ENCODE measurements at regions not wholly inside any gene's neighbourhood (a gene's known extent, or its start where the extent isn't known, plus 50 kb on each side); places are given as distances from the start of the nearest gene placed in this dataset.

DNA sequence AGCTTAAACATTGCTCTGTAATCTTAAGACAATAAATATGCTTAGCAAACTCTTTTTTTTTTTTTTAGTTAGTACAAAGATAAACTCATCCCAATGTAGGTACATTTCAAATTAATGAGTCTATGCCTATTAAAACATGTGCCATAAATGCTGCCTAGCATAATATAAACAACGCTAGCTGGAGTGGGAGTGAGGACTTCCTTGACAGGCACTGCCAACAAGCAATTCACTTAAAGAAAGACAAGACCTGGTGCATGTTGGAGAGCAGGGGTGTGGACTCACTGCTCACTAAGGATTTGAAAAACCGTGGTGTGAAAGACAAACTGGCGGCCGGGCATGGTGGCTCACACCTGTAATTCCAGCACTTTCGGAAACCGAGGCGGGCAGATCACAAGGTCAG lies 187.2 kb upstream of the RGS6 start:
- no peak for ATAC-seq (ENCODE audit: low read depth)
- Histone ChIP-seq H2BK120ac (ENCODE audit: low read depth, low read length) (no peak overlapping the region), H3K56ac (ENCODE audit: extremely low read depth, insufficient read depth, low read length) (no peak overlapping the region), H3K18ac (ENCODE audit: low read depth, low read length) (no peak overlapping the region), H3K9me3 (ENCODE audit: control insufficient read depth, insufficient read depth, low read length) (peaks cover 17% of the 10 kb centered on the region), H2AFZ (replicated peaks; ENCODE audit: low read length, poor library complexity) (no peak overlapping the region), H2BK5ac (ENCODE audit: low read depth, low read length, poor library complexity, severe bottlenecking) (no peak overlapping the region), H3K36me3 (ENCODE audit: control insufficient read depth, insufficient read depth, low read length) (peaks cover 3% of the 10 kb centered on the region; the same call in 1 of the 2 replicates), H4K91ac (ENCODE audit: insufficient read depth, low read depth, low read length) (no peak overlapping the region), H4K8ac (ENCODE audit: low read depth in 2 of 2, low read length in 2 of 2) (no peak overlapping the region), H2AK9ac (replicated peaks; ENCODE audit: low read depth, low read length, poor library complexity) (no peak overlapping the region), H3K14ac (replicated peaks; ENCODE audit: low read depth, low read length) (no peak overlapping the region), H2BK20ac (ENCODE audit: low read depth, low read length) (no peak overlapping the region), H3K4me3 (ENCODE audit: insufficient read depth, low read depth, low read length) (no peak overlapping the region), H4K20me1 (ENCODE audit: insufficient read depth, low read length) (no peaks in the 10 kb centered on the region), H3K27me3 (ENCODE audit: control insufficient read depth, insufficient read depth, low read length) (no peaks in the 10 kb centered on the region), H3K79me1 (ENCODE audit: low read depth in 1 of 2, low read length in 2 of 2) (no peaks in the 10 kb centered on the region), H3K4ac (ENCODE audit: low read depth, low read length) (no peak overlapping the region), H3K4me1 (ENCODE audit: control insufficient read depth, insufficient read depth, low read length) (no peaks in the 10 kb centered on the region), H3K23ac (ENCODE audit: low read depth, low read length) (no peak overlapping the region), H2BK15ac (ENCODE audit: low read depth, low read length) (no peak overlapping the region), H2AK5ac (ENCODE audit: low read depth, low read length) (no peak overlapping the region), H3K9ac (ENCODE audit: low read depth, low read length) (no peak overlapping the region), H3K9me1 (ENCODE audit: insufficient read depth, low read length) (peaks cover 2% of the 10 kb centered on the region; the same call in 1 of the 2 replicates), H4K5ac (ENCODE audit: low read depth, low read length) (no peak overlapping the region), H3K4me2 (ENCODE audit: low read depth, low read length) (no peak overlapping the region), H3K27ac (ENCODE audit: insufficient read depth, low read length) (no peak overlapping the region)
- ChIA-PET CTCF (no interaction called here), POLR2A (ENCODE audit: unreplicated experiment) (interaction anchor here (0.7 kb wide), 1 partner anchor 11 kb away, joined by 4 read pairs; no protein-coding TSS in a partner anchor)
- DNase-seq = no peak
- in situ Hi-C loops (cut with MboI; ENCODE audit: low sequenced_read_pairs) = no loop called here
- no peak for TF ChIP-seq RAD21 (IDR thresholded peaks at IDR 0.05; ENCODE audit: low read length)
- TF ChIP-seq CHD1 (IDR thresholded peaks at IDR 0.05; ENCODE audit: low read depth, low read length) = no peak
- TF ChIP-seq, protein P1, sequence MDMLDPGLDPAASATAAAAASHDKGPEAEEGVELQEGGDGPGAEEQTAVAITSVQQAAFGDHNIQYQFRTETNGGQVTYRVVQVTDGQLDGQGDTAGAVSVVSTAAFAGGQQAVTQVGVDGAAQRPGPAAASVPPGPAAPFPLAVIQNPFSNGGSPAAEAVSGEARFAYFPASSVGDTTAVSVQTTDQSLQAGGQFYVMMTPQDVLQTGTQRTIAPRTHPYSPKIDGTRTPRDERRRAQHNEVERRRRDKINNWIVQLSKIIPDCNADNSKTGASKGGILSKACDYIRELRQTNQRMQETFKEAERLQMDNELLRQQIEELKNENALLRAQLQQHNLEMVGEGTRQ (IDR thresholded peaks at IDR 0.05; ENCODE audit: low read depth, low read length) = no peak
- no peak for TF ChIP-seq BHLHE40 (IDR thresholded peaks at IDR 0.05; ENCODE audit: low read depth, low read length)
- no peak for TF ChIP-seq RCOR1 (IDR thresholded peaks at IDR 0.05; ENCODE audit: insufficient replicate concordance, low read length)
- no peak for TF ChIP-seq MAFK (IDR thresholded peaks at IDR 0.05; ENCODE audit: low read depth, low read length)
- no peak for TF ChIP-seq SMC3 (IDR thresholded peaks at IDR 0.05; ENCODE audit: low read depth, low read length)
- TF ChIP-seq NFE2L2 (IDR thresholded peaks at IDR 0.05; ENCODE audit: low read depth, low read length) = no peak
- TF ChIP-seq MXI1 (IDR thresholded peaks at IDR 0.05; ENCODE audit: borderline replicate concordance, low read depth, low read length) = no peak
- TF ChIP-seq, protein P2, sequence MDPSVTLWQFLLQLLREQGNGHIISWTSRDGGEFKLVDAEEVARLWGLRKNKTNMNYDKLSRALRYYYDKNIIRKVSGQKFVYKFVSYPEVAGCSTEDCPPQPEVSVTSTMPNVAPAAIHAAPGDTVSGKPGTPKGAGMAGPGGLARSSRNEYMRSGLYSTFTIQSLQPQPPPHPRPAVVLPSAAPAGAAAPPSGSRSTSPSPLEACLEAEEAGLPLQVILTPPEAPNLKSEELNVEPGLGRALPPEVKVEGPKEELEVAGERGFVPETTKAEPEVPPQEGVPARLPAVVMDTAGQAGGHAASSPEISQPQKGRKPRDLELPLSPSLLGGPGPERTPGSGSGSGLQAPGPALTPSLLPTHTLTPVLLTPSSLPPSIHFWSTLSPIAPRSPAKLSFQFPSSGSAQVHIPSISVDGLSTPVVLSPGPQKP (IDR thresholded peaks at IDR 0.05; ENCODE audit: borderline replicate concordance, low read depth, low read length) = no peak
- TF ChIP-seq, protein P3, sequence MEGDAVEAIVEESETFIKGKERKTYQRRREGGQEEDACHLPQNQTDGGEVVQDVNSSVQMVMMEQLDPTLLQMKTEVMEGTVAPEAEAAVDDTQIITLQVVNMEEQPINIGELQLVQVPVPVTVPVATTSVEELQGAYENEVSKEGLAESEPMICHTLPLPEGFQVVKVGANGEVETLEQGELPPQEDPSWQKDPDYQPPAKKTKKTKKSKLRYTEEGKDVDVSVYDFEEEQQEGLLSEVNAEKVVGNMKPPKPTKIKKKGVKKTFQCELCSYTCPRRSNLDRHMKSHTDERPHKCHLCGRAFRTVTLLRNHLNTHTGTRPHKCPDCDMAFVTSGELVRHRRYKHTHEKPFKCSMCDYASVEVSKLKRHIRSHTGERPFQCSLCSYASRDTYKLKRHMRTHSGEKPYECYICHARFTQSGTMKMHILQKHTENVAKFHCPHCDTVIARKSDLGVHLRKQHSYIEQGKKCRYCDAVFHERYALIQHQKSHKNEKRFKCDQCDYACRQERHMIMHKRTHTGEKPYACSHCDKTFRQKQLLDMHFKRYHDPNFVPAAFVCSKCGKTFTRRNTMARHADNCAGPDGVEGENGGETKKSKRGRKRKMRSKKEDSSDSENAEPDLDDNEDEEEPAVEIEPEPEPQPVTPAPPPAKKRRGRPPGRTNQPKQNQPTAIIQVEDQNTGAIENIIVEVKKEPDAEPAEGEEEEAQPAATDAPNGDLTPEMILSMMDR (conservative IDR thresholded peaks at IDR 0.05; ENCODE audit: low read depth, low read length) = no peak
- no peak for TF ChIP-seq MAZ (IDR thresholded peaks at IDR 0.05; ENCODE audit: borderline replicate concordance, low read depth, low read length)
- TF ChIP-seq POLR2A (IDR thresholded peaks at IDR 0.05; ENCODE audit: low read depth, low read length) = no peak
- TF ChIP-seq RFX5 (IDR thresholded peaks at IDR 0.05; ENCODE audit: low read depth, low read length) = no peak
- TF ChIP-seq FOS (IDR thresholded peaks at IDR 0.05; ENCODE audit: low read depth, low read length) = no peak
- TF ChIP-seq CEBPB (IDR thresholded peaks at IDR 0.05; ENCODE audit: low read depth, low read length) = no peak
- 91% methylated on average over 4 of the region's 7 CpGs; no CpG with 5 or more reads in 1 of the 2 experiments for WGBS, 2 experiments (ENCODE audit: extremely low coverage in 2 of 2, insufficient read length in 1 of 2)
- dilution Hi-C loops (cut with HindIII; ENCODE audit: low sequenced_read_pairs, unreplicated experiment) = no loop called here
- intact Hi-C loops (cut with micrococcal nuclease) = no loop called here
- BruUV-seq (replicated peaks) = no TSS peak
